Renal cortex interstitium (tissue), 11 donors: ENCODE measurements at regions not wholly inside any gene's neighbourhood (a gene's known extent, or its start where the extent isn't known, plus 50 kb on each side); places are given as distances from the start of the nearest gene placed in this dataset.
"Not testable (repeated sequence)": the region's sequence is repeated elsewhere in the genome, so short reads cannot be mapped to it uniquely, and the experiment has no call there.

ENCODE experiments used
- DNase-seq, 11 donors: peaks; one replicate each; pipeline ENCODE4 v3.0.0-alpha.2; 2013; ENCODE audit warnings: low read depth in 9 of 11, low spot score in 4 of 11; ENCODE audit errors: extremely low read depth in 1 of 11

DNA sequence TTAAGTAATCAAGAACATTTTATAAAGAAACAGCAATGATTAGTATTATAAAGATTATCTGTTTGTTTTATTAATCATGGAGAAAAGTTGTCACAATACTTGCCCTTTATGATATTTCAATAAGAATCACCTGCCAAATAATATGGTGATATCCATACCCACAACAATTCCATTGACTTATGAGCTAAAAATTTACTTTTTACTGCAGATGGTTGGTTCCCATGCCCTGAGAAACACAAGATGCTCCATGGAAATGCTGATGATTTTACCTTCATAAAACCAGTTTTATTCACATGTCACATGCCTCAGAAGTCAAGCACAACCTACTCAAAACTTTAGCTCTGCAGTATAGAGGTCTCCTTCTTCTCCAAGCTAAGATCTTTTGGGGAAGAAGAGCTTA lies 293.6 kb downstream of the SPATA31A1 start:
- DNase-seq: not testable (repeated sequence)

DNA sequence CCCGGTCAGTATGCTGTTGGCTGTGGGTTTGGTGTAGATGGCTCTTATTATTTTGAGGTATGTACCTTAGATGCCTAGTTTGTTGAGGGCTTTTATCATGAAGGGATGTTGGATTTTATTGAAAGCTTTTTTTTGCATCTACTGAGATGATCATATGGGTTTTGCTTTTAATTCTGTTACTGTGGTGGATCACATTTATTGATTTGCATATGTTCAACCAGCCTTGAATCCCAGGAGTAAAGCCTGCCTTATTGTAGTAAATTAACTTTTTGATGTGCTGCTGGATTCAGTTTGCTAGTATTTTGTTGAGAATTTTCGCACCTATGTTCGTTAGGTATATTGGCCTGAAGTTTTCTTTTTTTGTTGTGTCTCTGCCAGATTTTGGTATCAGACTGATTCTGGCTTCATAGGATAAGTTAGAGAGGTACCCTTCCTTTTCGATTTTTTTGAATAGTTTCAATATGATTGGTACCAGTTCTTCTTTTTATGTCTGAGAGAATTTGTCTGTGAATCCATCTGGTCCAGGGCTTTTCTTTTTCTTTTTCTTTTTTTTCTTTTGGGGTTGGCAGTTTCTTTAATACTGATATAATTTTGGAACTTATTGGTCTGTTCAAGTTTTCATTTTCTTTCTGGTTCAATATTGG lies 301.6 kb downstream of the SPATA31A1 start:
- DNase-seq: not testable (repeated sequence)

DNA sequence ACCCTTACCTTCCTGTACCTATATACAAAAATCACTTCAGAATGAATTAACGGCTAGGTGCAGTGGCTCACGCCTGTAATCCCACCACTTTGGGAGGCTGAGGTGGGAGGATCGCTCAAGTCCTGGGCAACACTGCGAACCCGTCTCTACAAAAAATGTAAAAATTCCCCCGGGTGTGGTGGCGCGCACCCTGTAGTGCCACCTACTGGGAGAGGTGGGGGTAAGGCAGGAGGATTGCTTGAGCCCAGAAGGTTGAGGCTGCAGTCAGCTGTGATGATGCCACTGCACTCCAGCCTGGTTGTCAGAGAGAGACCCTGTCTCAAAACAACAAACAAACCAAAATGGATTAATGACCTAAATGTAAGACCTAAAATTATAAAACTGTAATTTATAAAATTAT lies 307.6 kb downstream of the SPATA31A1 start:
- DNase-seq: not testable (repeated sequence)

DNA sequence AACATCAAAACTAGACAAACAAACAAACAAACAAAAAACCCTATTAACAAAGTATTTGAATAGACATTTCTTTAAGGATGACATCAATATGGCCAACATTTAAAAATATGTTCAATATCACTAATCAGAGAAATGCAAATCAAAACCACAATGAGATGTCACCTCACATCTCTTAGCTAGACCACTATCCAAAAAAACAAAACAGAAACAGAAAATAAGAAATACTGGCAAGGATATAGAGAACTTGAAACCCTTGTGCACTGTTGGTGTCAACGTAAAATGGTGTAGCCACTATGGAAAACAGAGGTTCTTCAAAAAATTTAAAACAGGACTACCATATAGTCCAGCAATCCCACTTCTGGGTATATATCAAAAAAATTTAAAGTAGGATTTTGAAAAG lies 308.2 kb downstream of the SPATA31A1 start:
- DNase-seq: not testable (repeated sequence)

DNA sequence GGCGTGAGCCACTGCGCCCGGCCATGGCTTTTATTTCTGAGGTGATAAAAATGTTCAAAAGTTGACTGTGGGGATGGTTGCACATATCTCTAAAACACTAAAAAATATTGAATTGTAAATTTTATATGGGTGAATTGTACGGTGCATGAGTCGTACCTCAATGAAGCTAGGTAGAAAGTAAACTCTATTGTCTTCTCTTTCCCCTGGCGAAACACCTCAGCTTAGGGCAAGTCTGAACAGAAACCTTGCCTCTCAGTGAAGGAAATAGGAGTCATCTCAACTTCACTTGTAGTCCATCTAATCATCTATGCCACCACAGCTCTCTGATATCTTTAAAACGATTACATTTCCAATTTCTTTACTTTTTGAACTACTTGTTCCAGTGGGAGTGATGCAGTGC lies 309.6 kb downstream of the SPATA31A1 start:
- not testable (repeated sequence) for DNase-seq

DNA sequence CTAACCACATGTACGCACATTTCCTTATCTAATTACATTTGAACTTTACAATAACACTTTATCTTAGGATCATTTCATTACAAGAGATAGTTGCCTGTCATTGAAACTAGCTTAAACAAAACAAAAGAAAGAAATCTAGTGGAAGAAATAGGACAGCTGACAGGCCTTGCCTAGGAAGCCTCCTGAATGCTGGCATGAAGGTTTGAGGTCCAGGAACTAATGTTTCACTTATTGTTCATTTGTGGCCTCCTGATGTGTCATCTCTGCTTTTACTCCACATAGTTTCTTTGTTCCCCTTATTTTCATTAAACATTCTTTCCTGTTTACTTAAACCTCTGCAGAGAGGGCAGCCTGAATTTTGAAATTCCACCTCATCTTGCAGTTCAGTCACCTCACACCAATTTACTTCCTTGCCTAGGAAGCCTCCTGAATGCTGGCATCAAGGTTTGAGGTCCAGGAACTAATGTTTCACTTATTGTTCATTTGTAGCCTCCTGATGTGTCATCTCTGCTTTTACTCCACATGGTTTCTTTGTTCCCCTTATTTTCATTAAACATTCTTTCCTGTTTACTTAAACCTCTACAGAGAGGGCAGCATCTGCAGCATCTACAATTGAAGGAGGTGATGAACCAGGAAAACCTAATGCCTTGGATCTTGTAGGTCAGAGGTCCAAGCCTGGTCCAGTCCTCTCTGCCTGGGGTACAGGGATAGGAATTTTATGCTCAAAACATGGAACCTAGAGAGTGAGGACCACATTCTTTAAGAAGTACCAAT lies 319.2 kb downstream of the SPATA31A1 start:
- DNase-seq: not testable (repeated sequence)

DNA sequence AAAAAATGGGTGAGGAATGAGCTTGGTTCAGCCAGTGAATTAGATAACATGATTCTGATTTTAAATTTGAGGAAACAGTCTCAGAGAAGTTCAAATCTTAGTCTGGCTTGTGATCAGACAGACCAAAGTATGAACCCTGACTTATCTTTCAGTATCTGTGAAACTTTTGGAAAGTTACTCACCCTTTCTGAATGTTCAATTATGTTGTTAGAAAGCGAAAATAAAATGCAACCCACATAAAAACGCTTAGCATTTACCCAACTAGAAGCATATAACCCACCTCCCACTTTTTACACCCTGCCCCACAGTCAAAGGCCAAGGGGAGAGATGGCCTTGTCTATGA lies 319.7 kb downstream of the SPATA31A1 start:
- not testable (repeated sequence) for DNase-seq

DNA sequence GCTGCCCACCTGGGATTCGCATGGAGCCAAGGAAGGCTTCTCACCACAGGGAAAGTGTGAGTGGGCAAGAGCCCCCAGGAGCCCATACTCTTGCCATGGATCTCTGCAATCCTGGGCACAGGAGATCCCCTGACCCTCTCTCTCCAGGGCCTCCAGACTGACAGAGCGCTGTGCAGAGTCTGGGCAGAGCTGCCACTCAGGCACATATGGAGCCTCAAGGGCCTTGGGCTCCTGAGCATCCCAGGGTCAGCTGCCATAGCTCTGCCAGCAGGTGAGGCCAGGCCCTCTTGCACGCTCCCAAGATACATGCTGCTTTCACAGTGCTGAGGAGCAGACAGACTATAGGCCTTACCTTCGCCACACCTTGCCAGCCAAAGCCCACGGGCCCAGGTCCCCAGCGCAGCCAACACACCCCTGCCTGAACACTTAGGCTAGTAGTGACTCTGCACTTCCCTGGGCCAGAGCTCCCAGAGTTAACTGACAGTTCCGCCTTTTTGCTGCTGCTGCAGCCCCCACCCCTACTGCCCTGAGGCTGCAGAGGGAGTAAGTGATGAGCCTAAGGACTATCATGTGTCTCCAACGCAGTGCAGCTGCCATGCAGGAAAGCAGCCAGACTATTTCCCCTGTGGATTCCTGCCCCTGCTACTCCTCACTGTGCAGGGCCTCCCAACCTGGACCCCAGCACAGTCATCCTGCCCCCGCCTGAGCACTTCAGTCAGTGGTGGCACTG lies 323.2 kb downstream of the SPATA31A1 start:
- not testable (repeated sequence) for DNase-seq

DNA sequence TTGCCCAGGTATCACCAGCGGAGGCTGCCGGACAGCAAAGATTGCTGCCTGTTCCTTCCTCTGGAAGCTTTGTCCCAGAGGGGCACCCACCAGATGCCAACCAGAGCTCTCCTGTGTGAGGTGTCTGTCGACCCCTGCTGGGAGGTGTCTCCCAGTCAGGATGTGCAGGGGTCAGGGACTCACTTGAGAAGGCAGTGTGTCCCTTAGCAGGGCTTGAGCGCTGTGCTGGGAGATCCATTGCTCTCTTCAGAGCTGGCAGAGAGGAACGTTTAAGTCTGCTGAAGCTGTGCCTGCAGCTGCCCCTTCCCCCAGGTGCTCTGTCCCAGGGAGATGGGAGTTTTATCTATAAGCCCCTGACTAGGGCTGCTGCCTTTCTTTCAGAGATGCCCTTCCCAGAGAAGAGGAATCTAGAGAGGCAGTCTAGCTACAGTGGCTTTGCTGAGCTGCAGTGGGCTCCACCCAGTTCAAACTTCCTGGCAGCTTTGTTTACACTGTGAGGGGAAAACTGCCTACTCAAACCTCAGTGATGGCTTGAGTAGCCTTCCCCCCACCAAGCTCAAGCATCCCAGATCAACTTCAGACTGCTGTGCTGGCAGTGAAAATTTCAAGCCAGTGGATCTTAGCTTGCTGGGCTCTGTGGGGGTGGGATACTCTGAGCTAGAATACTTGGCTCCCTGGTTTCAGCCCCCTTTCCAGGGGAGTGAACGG lies 325.4 kb downstream of the SPATA31A1 start:
- not testable (repeated sequence) for DNase-seq

DNA sequence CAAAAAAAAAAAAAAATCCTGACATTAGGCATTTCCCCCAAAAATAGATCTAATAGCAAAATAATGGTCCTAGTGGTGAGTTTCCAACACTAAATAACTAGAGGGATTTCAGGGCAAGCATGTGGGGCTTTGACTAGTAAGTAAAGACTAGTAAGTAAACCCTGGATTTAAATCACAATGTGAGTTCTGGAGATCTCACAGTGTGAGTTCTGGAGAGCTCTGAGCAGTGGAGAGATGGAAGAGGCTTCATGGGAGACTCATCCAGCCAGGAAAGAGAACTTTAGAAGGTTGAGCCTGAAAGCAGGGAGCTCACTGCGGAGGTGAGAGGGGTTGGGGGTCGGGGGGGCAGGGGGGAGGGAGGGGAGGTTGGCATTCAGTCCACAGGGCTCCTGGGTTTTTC lies 373.4 kb downstream of the SPATA31A1 start:
- DNase-seq: not testable (repeated sequence)

DNA sequence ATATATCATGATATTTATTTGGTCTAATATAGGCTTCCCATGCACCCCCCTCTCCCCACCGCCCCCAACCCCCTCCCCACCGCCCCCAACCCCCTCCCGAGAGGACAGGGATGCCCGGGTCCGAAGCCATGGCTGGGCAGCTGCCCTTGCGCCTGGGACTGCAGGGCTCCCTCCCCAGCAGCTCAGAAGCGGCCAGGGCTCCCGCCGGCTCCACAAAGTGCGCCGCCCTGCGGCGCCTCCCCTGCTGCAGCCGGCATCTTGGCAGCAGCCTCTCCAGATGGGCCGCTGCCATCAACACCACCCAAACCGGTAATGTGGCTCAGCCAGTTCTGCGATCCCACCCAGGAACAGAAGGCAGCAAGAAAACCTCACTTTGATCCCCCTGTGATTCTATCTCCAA lies 389.4 kb downstream of the SPATA31A1 start:
- DNase-seq: not testable (repeated sequence)

DNA sequence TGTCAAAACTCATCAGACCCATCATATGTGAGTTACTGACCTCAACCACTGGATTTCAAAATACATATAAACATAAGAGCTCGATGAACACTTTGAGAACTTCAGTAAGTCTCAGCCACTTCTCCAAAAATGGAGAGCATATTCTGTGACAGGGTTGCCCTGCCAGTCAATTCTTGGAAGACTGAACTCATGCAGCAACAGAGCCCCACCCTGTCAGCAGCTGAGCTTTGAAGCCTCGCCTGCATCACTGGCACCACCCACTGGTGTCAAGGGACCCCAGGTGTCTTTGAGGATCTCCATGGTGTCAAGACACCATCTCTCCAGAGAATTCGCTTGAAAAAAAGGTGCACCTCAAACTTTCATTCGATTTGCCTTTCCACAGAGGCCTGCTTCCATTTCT lies 420.1 kb downstream of the SPATA31A1 start:
- DNase-seq: not testable (repeated sequence)

DNA sequence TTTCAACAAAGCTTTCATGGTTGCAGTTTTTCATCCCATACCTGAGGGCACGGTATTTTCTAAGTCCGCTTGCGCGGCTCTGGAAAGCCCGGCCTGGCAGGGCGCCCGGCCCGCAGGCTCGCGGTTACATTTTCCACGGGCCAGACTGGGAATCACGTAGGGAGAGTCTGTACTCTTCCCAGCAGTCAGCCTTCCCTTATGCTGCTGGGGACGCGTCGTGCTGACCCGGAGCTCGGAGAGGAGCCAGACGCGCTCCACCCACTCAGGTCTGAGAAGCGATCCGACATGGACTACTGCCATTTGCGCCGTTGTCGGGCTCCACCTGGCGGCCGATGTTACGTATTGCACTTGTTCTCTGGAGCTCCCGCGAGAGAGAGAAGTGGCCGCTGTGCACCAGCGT lies 435.9 kb downstream of the SPATA31A1 start:
- DNase-seq: not testable (repeated sequence)

DNA sequence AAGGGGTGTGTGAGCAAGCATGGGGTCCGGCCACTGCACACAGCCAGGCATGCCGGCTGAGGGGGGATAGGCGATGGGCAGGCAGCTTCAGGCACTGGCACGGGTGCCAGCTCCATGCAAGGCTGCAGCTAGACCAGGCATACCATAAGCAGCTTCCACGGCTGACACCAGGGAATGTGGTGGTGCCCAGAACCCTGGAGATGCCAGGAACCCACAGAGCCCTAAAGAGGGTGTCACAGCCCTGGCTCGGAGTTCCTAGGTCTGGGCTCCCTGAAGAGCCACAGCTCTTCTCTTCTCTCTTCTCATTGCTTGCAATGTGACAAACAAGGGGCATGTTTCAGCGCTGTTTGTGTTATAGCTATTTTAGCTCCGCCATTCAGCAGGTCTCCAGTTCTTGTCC lies 442.5 kb downstream of the SPATA31A1 start:
- not testable (repeated sequence) for DNase-seq

DNA sequence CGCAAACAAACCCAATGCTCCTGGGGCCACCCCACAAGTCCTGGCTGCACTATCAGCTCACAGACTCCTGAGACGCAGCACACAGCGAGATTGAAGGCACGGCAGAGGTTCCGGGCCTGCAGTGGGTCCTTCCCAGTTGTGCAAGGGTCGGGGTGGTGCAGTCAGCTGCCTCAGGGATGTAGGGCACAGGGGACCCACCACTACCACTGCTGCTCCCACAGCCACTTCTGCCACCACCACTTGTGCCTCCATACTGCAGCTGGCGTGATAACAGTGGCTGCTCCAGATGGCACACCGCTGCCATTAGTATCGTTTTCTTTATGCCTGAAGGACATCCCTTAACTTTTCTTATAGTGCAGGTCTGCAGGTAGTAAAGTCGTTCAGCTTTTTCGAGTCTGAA lies 443.8 kb downstream of the SPATA31A1 start:
- not testable (repeated sequence) for DNase-seq

DNA sequence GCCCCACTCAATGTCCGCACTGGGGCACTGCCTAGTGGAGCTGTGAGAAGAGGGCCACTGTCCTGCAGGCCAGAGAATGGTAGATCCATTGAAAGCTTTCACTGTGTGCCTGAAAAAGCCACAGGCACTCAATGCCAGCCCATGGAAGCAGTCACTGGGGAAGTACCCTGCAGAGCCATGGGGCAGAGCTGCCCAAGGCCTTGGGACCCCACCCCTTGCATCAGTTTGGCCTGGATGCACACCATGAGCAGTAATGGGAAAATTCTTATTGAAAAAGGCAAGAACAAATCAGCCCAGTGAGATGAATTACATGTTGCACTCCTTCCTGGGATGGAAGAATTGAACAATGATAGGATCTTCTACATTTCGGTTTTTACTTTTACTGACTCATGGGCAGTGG lies 447.1 kb downstream of the SPATA31A1 start:
- not testable (repeated sequence) for DNase-seq

DNA sequence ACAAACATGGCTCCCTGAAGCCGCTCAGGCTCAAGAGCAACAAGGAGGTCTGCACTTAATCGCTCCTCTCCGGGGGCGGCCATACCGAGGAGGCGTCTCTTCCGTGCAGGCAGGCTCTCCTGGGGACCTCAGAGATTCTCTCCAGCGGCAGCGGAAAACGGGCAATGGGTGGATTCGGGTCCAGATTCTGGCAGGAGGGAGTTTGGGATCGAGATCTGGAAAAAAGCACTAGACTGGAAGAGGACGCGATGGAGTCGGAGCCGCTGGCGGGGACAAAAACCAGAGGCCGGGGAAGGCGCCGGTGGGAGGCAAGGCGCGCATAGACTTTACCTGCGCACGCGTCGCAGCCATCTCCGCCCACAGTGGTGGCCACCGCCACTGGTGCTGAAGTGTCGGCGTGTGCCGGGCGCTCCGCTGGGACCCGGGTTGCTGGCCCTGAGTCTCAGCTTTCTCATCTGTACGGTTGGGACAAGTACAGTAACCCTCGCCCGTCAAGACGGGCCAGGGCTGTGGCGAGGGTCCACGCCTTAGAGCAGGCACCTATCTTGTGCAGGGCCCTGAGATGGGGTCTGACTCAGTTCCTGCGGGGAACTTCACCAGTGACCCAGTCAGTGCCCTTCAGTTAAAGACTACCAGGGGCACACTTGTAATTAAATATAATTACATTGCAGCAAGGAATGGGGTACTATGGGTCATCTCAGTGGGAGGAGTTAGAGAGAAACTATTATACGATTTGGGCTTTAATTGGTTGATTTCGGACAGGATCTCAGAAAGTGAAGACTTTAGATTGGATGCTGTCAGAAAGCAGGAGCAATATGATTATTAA lies 454.1 kb downstream of the SPATA31A1 start:
- DNase-seq: peak in 10 of 11 donors; percentile 29 to 76 (median 42)

DNA sequence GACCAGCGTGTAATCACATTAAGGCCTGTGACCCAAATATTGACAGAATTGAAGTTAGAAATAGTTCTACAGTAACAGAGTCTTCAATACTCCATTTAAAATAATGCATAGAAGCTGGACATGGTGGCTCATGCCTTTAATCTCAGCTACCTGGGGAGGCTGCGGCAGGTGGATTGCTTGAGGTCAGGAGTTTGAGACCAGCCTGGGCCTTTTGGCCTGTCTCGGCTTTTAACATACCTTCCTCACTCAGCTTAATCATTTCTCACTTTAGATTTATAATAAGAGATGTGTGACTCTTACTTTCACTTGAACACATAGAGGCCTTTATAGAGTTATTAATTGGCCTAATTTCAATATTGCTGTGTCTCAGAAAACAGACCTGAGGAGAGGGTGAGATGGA lies 454.9 kb downstream of the SPATA31A1 start:
- DNase-seq: not testable (repeated sequence)

DNA sequence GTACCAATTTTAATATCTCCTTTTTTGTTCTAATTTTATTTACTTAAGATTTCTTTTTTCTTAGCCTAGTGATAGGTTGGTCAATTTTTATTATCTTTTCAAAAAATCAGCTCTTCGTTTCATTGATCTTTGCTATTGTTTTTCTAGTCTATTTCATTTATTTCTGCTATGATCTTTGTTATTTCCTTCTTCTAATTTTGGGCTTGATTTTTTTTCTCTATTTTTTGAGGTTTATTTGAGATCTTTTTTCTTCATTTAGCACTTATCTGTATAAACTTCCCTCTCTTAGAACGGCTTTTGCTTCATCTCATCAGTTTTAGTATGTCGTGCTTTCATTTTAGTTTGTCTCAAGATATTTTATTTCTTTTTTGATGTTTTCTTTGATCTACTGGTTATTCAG lies 456.1 kb downstream of the SPATA31A1 start:
- DNase-seq: not testable (repeated sequence)
